GM03348 (cell line): ENCODE measurements at regions not wholly inside any gene's neighbourhood (a gene's known extent, or its start where the extent isn't known, plus 50 kb on each side); places are given as distances from the start of the nearest gene placed in this dataset.
"Not testable (repeated sequence)": the region's sequence is repeated elsewhere in the genome, so short reads cannot be mapped to it uniquely, and the experiment has no call there.

ENCODE experiments used
- DNase-seq: peaks from one replicate; pipeline ENCODE4 v3.0.0; 2012; ENCODE audit warnings: low spot score

DNA sequence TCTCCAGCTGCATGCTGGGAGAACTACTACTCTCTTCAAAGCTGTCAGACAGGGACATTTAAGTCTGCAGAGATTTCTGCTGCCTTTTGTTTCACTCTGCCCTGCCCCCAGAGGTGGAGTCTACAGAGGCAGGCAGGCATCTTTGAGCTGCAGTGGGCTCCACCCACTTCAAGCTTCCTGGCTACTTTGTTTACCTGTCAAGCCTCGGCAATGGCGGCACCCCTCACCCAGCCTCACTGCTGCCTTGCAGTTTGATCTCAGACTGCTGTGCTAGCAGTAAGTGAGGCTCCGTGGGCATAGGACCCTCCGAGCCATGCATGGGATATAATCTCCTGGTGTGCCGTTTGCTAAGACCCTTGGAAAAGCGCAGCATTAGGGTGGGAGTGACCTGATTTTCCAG is 61.7 kb downstream of the DMRTA1 start:
- DNase-seq: not testable (repeated sequence)

GRCh38 chr9:22508790-22509189 is 62.2 kb downstream of the DMRTA1 start:
- no peak for DNase-seq

DNA sequence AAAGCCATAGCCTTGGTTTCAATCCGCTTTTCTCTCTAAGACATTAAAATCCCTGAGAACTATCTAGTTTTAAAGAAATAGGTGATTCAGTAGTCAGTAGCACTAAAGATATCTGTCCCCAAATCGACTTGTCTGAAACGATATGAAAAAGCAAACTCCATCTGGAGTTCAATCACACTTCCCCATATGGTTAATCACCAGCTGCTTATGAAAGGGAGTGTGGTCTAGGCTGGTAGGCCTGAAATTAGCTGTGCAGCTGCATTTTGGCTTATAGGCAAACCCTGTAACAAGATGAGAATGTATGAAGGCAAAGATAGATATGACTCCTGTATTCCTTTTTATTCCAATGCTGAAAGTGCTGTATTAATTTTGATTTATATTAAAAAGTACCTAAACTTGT is 65.9 kb downstream of the DMRTA1 start:
- no peak for DNase-seq

GRCh38 chr9:22514871-22515270 is 68.2 kb downstream of the DMRTA1 start:
- DNase-seq: no peak

DNA sequence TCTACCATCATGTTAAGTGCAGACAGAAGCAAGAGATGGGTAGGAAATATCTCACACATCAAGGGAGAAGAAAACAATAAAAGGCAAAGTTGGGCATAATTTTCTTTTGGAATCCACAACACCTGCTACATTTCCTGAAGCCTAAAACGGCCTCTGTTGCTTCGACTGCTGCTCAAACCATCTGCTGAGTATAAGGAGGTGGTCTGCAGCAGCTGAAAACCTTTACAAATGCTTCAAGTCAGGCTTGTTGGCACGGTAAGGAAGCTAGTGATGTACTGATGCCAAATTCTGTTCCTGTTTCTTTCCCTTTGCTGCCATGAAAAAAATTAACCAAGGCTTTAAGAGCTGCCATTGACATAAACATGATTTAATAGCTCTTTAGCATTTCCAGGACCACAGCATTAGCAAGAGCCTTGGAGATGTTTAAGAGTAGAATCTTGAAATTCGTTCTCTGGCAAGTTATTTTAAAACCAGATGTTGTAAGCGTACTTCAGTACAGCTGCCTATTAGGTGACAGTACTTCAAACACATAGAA is 75.6 kb downstream of the DMRTA1 start:
- no peak for DNase-seq

DNA sequence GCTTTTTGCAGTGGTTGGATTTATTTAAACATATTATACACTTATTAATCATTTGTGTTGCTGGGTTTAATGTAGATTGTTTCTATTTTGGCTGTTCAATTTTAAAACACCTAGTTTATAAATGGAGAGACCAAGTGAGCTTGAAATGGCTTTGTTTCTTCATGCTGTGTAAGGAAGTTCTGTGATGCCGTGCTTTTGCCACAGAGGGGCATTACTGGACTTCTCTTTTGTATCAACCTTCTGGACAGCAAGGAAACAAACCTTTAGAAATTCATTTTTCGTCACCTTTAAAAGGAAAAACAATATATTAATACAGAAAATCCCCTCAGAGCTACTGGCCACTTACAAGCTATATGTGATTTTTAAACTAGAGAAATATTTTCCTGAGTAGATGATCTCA is 81.9 kb downstream of the DMRTA1 start:
- peak; percentile 3 for DNase-seq

DNA sequence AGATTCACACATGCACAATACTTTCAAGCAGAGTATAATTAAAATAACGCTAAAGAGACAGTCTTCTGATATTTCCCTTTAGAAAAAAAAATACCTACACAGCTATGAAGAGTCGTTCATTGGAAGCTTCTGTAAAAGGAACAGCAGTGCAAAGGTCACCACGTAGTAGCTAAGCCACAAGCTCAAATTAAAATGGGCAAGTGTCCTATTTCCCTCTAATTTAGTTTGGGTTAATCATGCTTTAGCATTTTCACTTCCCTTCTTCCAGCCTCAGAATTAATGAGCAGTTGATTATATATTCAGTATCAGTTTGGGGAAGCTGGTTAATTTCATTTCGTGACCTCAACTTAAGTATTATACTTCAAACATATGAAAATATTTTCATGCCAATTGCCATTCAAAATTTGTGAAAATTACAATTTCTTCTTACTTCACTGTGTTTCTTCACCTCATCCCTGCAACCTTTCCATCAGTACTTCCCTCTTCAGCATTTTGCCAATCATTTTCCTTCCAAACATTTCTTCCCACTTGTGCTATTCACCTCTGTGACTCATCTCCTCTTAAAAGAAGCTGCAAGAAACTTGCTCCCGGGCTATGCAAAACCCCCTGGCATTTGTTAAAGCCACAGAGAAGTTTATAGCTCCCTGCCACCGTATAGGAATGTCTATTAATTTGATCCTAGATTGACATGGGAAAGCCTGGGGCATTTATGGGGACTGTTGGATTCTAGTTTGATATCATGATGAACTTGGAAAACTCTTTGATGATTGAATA is 83.0 kb downstream of the DMRTA1 start:
- no peak for DNase-seq

GRCh38 chr9:22535780-22536179 is 89.2 kb downstream of the DMRTA1 start:
- DNase-seq: no peak

DNA sequence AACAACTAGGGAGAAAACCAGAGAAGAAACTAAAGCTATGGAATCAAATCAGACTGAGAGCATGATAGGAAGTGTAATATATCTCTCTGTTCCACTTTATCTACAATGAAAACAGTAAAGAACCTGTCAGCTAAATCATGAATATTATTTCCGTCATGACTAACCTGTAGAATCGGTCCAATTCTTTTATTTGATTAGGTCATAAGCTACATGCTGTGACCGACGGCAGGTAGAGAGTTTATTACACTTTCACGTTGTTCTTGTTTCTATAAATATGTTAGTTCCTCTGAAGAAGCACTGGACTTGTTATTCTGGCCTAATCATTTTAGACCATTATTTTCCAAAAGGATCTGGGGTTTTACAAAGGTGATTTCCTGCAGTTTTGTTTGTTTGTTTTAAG is 91.1 kb downstream of the DMRTA1 start:
- no peak for DNase-seq

DNA sequence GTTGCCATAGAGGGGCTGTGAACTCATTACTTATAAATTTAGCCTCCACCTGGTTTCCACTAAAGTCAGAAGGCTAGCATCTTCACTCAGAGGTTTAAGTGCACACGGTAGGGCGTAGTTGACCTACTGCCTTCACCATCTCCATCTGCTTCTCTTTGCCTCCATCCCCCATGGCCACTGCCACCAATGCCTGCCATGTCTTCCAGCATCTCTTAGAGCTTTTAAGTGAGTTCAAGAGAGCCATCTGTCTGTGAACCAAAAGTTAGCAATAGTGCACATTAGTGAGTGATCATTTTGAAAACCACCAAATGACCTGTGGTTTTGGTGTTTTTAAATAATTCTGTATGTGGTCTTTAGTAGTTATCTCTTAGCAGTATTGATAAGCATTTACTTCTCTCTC is 102.0 kb downstream of the DMRTA1 start:
- no peak for DNase-seq

GRCh38 chr9:22574740-22575139 is 128.1 kb downstream of the DMRTA1 start:
- no peak for DNase-seq

DNA sequence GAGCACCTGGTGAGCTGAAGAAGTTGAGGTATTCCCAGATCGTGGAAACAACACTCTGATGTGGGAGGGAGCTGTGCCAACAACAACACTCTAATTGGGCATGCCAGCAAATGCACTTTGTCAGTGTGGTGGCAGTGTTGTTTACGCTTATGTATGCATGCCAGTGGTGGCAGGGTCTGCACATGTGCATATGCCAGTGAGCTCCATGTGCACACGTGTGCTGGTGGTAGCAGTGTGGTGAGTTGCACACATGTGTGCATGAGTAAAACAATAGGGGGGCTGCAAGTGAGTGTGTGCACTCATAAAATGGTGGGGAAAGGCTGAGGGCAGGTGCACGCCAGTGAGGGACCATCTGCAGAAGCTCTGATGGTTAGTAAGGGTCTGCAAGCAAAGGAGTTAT is 134.2 kb downstream of the DMRTA1 start:
- DNase-seq: no peak

DNA sequence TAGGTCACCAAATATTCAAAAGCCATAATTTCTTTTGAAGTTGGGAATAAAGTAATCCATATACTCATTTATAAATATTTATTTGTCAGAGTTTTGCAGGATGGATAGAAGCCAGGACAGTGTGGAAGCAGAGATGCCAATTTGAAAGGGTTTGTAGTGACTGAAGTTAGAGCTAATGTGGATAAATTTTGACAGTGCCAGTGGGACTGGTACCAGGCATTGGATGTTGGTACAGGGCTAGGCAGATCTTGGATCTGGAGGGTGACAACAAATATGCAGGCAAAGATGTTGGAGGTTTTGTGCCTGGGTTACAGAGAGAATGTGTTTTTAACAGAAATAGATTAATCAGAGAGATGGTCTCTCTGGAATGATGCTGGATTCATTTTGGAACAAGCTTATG is 135.6 kb downstream of the DMRTA1 start:
- no peak for DNase-seq

GRCh38 chr9:22588918-22589317 is 142.3 kb downstream of the DMRTA1 start:
- no peak for DNase-seq

GRCh38 chr9:22590336-22591033 is 143.9 kb downstream of the DMRTA1 start:
- no peak for DNase-seq

GRCh38 chr9:22595805-22596204 is 149.2 kb downstream of the DMRTA1 start:
- no peak for DNase-seq

GRCh38 chr9:22617156-22617555 is 170.5 kb downstream of the DMRTA1 start:
- DNase-seq: no peak

DNA sequence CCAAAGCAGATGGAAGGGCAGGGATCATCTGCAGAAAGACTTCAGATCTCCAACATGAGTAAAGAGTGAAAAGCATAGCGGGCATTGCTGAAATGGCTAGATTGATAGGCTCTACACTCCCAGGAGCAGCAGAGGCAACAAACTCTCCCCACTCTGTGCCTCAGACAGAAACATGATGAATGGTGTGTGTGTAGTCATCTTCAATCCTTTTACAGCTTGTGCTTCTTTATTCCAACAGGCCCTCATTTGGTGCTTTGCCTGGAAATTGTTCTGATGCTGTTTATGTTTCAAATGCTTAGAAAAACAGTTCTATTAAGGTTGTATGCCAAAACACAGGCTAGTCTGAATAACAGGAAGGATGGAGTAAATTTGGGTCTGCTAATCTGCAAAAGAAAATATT is 176.2 kb downstream of the DMRTA1 start:
- DNase-seq: no peak

- no peak for DNase-seq
Observed at GRCh38 chr9:22623236-22623635, 176.6 kb downstream of the DMRTA1 start.

DNA sequence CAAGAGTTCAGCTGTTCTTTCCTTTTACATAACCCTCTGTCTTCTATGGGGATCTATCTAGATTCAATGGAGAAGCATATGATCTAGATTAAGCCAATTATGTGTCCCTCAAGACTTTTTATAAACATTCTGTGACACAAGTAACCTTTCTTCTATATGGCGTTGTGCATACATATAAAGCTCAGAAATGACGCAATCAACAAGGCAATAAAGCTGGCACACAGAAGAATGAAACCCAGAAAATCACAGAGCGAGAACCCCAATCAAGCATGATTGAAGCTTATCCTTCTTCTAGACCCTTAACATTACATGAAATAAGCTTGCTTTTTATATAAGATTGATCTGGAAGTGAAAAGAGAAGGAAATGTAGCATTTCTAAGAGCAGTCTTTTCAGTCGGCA is 178.9 kb downstream of the DMRTA1 start:
- DNase-seq: no peak

DNA sequence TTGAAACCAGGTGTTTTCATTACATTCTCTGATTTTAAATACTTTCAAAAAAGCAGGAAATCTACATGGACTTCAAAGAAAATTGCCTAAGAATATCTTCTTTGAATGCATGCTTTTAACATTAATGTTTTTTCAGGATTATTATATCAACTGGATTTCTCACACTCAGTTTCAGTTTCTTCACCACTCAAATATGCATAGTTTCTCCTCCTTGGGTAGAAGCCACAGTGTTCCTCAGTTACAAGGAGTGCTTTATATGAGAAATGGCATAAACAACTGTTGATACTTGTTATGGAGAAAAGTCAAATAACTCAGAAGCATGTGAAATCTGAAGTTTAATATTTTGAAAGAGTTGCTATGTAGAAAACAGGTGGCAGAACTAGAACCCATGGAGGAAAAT is 196.9 kb downstream of the DMRTA1 start:
- no peak for DNase-seq

GRCh38 chr9:22645893-22646292 is 199.3 kb downstream of the DMRTA1 start:
- no peak for DNase-seq

DNA sequence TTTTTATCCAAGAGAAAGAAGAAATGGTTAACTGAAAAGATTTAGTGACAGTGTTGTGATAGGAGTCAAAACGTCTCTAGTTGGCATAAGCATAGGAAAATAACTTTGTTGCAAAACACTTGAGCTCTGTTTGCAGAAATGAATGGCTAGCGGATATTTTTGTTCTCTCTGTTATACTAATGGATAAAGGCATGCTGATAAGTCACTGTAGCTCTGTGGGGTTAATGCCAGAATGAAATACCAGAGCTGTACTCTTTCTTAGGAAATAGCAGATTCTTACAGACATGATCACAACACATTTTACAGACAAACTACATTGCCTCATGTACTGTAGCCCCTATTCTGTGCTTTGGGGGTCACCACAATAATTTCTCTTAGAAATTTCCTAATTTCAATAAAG is 202.8 kb downstream of the DMRTA1 start:
- DNase-seq: no peak

DNA sequence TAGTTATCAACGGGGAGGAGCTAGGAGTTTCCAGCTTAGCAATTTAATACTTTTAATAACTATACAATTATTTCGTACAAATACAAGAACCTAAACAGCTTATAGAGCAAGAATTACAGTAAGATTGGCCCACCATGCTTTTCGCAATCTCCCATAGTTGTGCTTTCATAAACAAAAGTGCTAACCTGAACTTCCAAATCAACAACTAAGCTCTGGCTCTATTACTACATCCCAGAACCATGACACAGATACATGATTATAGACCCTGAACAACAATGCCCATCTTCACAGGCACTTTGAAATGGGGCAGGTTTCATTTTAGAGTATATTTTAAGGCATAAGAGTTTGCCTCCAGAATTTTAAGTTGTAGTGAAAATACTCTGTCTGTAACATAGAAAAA is 203.5 kb downstream of the DMRTA1 start:
- DNase-seq: no peak
